GM23338 (cell line): ENCODE measurements at regions not wholly inside any gene's neighbourhood (a gene's known extent, or its start where the extent isn't known, plus 50 kb on each side); places are given as distances from the start of the nearest gene placed in this dataset.

Source experiments
- ATAC-seq: fragments of 200-7000 bp; cut with Tn5 transposase; 3 replicates; pipeline ENCODE4 v1.9.1; 2020
- DNase-seq: peaks from one replicate; pipeline ENCODE4 v3.0.0-alpha.2; 2015; ENCODE audit warnings: low spot score
- H2AFZ ChIP-seq: fragments of 200-600 bp; sonication (generic); 2 replicates; pipeline ENCODE4 v1.8.0; 2016; ENCODE audit warnings: antibody characterized with exemption, mild to moderate bottlenecking, moderate library complexity
- H3F3A ChIP-seq: fragments of 200-600 bp; sonication (generic); replicated peaks from 2 replicates; pipeline ENCODE4 v1.8.0; 2017; ENCODE audit warnings: antibody characterized with exemption, mixed run types, low read depth
- H3K27ac ChIP-seq: fragments of 200-600 bp; sonication (generic); 2 replicates; pipeline ENCODE4 v1.6.1; 2016; ENCODE audit warnings: low read depth
- H3K27me3 ChIP-seq: fragments of 200-600 bp; sonication (generic); 2 replicates; pipeline ENCODE4 v1.8.0; 2016; ENCODE audit warnings: mild to moderate bottlenecking, mixed run types, moderate library complexity; ENCODE audit not compliant: insufficient read depth
- H3K36me3 ChIP-seq: fragments of 200-600 bp; sonication (generic); 2 replicates; pipeline ENCODE4 v1.8.0; 2016; ENCODE audit warnings: mild to moderate bottlenecking; ENCODE audit not compliant: insufficient read depth
- H3K4me1 ChIP-seq: fragments of 200-600 bp; sonication (generic); 2 replicates; pipeline ENCODE4 v1.8.0; 2016; ENCODE audit warnings: mild to moderate bottlenecking, moderate library complexity; ENCODE audit not compliant: insufficient read depth
- H3K4me2 ChIP-seq: fragments of 200-600 bp; sonication (generic); 2 replicates; pipeline ENCODE4 v1.7.1; 2017; ENCODE audit warnings: mixed run types
- H3K4me3 ChIP-seq: fragments of 200-600 bp; sonication (generic); 2 replicates; pipeline ENCODE4 v1.6.1; 2016; ENCODE audit warnings: mixed run types
- H3K79me2 ChIP-seq: fragments of 200-600 bp; sonication (generic); replicated peaks from 2 replicates; pipeline ENCODE4 v1.8.0; 2017; ENCODE audit warnings: mild to moderate bottlenecking; ENCODE audit not compliant: insufficient read depth
- H3K9me2 ChIP-seq: fragments of 200-600 bp; sonication (generic); 2 replicates; pipeline ENCODE4 v1.8.0; 2017; ENCODE audit not compliant: insufficient read depth
- H4K20me1 ChIP-seq: fragments of 200-600 bp; sonication (generic); replicated peaks from 2 replicates; pipeline ENCODE4 v1.8.0; 2017; ENCODE audit warnings: mild to moderate bottlenecking; ENCODE audit not compliant: insufficient read depth
- H3K27ac Mint-ChIP-seq: 2 replicates; pipeline ENCODE4 v1.8.0; 2020; ENCODE audit warnings: inconsistent platforms, mild to moderate bottlenecking, moderate library complexity, mixed read lengths
- H3K27me3 Mint-ChIP-seq: 3 replicates; pipeline ENCODE4 v1.8.0; 2022; ENCODE audit warnings: low read depth, mild to moderate bottlenecking, moderate library complexity, mixed read lengths, inconsistent platforms; ENCODE audit not compliant: insufficient read depth, poor library complexity
- H3K36me3 Mint-ChIP-seq: 3 replicates; pipeline ENCODE4 v1.8.0; 2021; ENCODE audit warnings: low read depth, mild to moderate bottlenecking, inconsistent platforms, moderate library complexity, mixed read lengths
- H3K4me1 Mint-ChIP-seq: 3 replicates; pipeline ENCODE4 v1.8.0; 2020; ENCODE audit warnings: mild to moderate bottlenecking, inconsistent platforms, mixed read lengths
- H3K4me3 Mint-ChIP-seq: 3 replicates; pipeline ENCODE4 v1.8.0; 2021; ENCODE audit warnings: moderate library complexity, mild to moderate bottlenecking, inconsistent platforms, mixed read lengths
- H3K9me3 Mint-ChIP-seq: 3 replicates; pipeline ENCODE4 v1.8.0; 2020; ENCODE audit warnings: moderate library complexity, mild to moderate bottlenecking, inconsistent platforms, mixed read lengths
- CREB1 ChIP-seq: fragments of 250-450 bp; sonication (Bioruptor Pico); IDR thresholded peaks from 2 replicates; pipeline ENCODE4 v1.5.0; 2020; ENCODE audit warnings: low read depth, mild to moderate bottlenecking, moderate library complexity
- CTCF ChIP-seq, 2 experiments: fragments of 200-600 bp in 1 of 2; sonication (generic) in 1 of 2; conservative IDR thresholded peaks; 2 replicates each; pipeline versions ENCODE4 v1.5.1 to v1.6.1; 2016 to 2017; ENCODE audit warnings: antibody characterized with exemption in 2 of 2, low read depth in 2 of 2, mild to moderate bottlenecking in 2 of 2, moderate library complexity in 1 of 2
- EZH2 ChIP-seq: fragments of 200-600 bp; sonication (generic); IDR thresholded peaks from one replicate; pipeline ENCODE4 v1.8.0; 2017; ENCODE audit warnings: antibody characterized with exemption, mild to moderate bottlenecking, low read depth; ENCODE audit not compliant: unreplicated experiment
- EZH2phosphoT487 ChIP-seq: fragments of 200-600 bp; sonication (generic); IDR thresholded peaks from one replicate; pipeline ENCODE4 v1.8.1; 2018; ENCODE audit warnings: antibody characterized with exemption; ENCODE audit not compliant: unreplicated experiment
- ZNF462 ChIP-seq: fragments of 250-450 bp; sonication (Bioruptor Pico); IDR thresholded peaks from 2 replicates; pipeline ENCODE4 v1.5.0; 2020; ENCODE audit warnings: mild to moderate bottlenecking, moderate library complexity

GRCh38 chr6:22727710-22728109 is 158.3 kb downstream of the HDGFL1 start:
- peak overlapping the region; percentile 69; the same call in 1 of the 2 replicates for H2AFZ ChIP-seq
- Mint-ChIP-seq H3K27ac (no peak overlapping the region), H3K4me3 (no peak overlapping the region), H3K9me3 (peaks cover 15% of the 10 kb centered on the region), H3K4me1 (no peaks in the 10 kb centered on the region; the same call in 2 of the 3 replicates), H3K36me3 (peaks cover 12% of the 10 kb centered on the region; the same call in 1 of the 3 replicates), H3K27me3 (no peaks in the 10 kb centered on the region)
- peaks cover 4% of the 10 kb centered on the region; the same call in 1 of the 2 replicates for H3K9me2 ChIP-seq
- no peak for DNase-seq
- no peaks in the 10 kb centered on the region for H3K4me1 ChIP-seq
- no peaks in the 10 kb centered on the region for H3K36me3 ChIP-seq
- TF ChIP-seq ZNF462 (CRISPR knock-in tag) = no peak
- TF ChIP-seq CREB1 (CRISPR knock-in tag) = no peak
- TF ChIP-seq CTCF (conservative IDR thresholded peaks at IDR 0.05; ENCODE audit: low read depth in 2 of 2) = no peak
- no peak for TF ChIP-seq EZH2phosphoT487
- no peak for TF ChIP-seq EZH2
- no peaks in the 10 kb centered on the region for H4K20me1 ChIP-seq
- H3K4me3 ChIP-seq = no peak overlapping the region
- no peaks in the 10 kb centered on the region for H3K79me2 ChIP-seq
- H3K4me2 ChIP-seq = no peak overlapping the region
- H3F3A ChIP-seq = no peaks in the 10 kb centered on the region
- ATAC-seq = no peak
- H3K27me3 ChIP-seq = no peaks in the 10 kb centered on the region
- no peak overlapping the region for H3K27ac ChIP-seq
